Testis (tissue), 2 donors: ENCODE measurements at regions not wholly inside any gene's neighbourhood (a gene's known extent, or its start where the extent isn't known, plus 50 kb on each side); places are given as distances from the start of the nearest gene placed in this dataset.

Experiments
- CTCF ChIP-seq, 3 experiments: fragments of 450-650 bp in 2 of 3; fragments of 200-600 bp in 1 of 3; sonication (generic) in 1 of 3; IDR thresholded peaks; one replicate each; pipeline ENCODE4 v1.5.1; 2016 to 2019; ENCODE audit warnings: antibody characterized with exemption in 3 of 3, mild to moderate bottlenecking in 2 of 3, moderate library complexity in 1 of 3
- POLR2A ChIP-seq: fragments of 450-650 bp; IDR thresholded peaks from one replicate; pipeline ENCODE4 v1.6.1; 2017; ENCODE audit warnings: antibody characterized with exemption, mild to moderate bottlenecking, moderate library complexity

- TF ChIP-seq CTCF (IDR thresholded peaks at IDR 0.05), result no peak
- no peak for TF ChIP-seq POLR2A
Measured at GRCh38 chr4:162506253-162506652, 342.5 kb upstream of the FSTL5 start.
